ENCODE measurements at regions not wholly inside any gene's neighbourhood (a gene's known extent, or its start where the extent isn't known, plus 50 kb on each side); places are given as distances from the start of the nearest gene placed in this dataset.
"Not testable (repeated sequence)": the region's sequence is repeated elsewhere in the genome, so short reads cannot be mapped to it uniquely, and the experiment has no call there.

- no peaks in the 10 kb centered on the region for H3K36me3 ChIP-seq (replicated peaks; ENCODE audit: low read depth, low read length)
- H2AFZ ChIP-seq (ENCODE audit: low read depth, low read length), result no peak overlapping the region
- H4K20me1 ChIP-seq (ENCODE audit: insufficient read depth, low read length), result no peaks in the 10 kb centered on the region
- no peaks in the 10 kb centered on the region for H3K27me3 ChIP-seq (ENCODE audit: low read depth, low read length)
- H3K4me1 ChIP-seq (ENCODE audit: low read length), result peaks cover 28% of the 10 kb centered on the region
- TF ChIP-seq CTCF (IDR thresholded peaks at IDR 0.05; ENCODE audit: low read depth, low read length), result no peak
- TF ChIP-seq EZH2phosphoT487 (IDR thresholded peaks at IDR 0.05; ENCODE audit: low read depth), result no peak
- H3K4me3 ChIP-seq (ENCODE audit: low read length), result no peak overlapping the region
- no peak overlapping the region for H3K9ac ChIP-seq (ENCODE audit: low read length)
- H3K79me2 ChIP-seq (ENCODE audit: low read length), result no peaks in the 10 kb centered on the region
- no peaks in the 10 kb centered on the region for H3K9me3 ChIP-seq (ENCODE audit: insufficient read depth, low read length)
- H3K27ac ChIP-seq (ENCODE audit: low read length), result no peak overlapping the region
- H3K4me2 ChIP-seq (ENCODE audit: low read length), result peak overlapping the region; percentile 53
Observed at GRCh38 chr5:34556509-34556782, 99.7 kb upstream of the RAI14 start.

GRCh38 chr5:34561581-34561980 lies 94.5 kb upstream of the RAI14 start:
- not testable (repeated sequence) for H3K4me2 ChIP-seq (ENCODE audit: low read length); H3K9me3 ChIP-seq (ENCODE audit: insufficient read depth, low read length); H3K79me2 ChIP-seq (ENCODE audit: low read length); H3K4me3 ChIP-seq (ENCODE audit: low read length); H3K9ac ChIP-seq (ENCODE audit: low read length); H3K27me3 ChIP-seq (ENCODE audit: low read depth, low read length); H4K20me1 ChIP-seq (ENCODE audit: insufficient read depth, low read length); H3K27ac ChIP-seq (ENCODE audit: low read length); H3K4me1 ChIP-seq (ENCODE audit: low read length); H3K36me3 ChIP-seq (replicated peaks; ENCODE audit: low read depth, low read length); H2AFZ ChIP-seq (ENCODE audit: low read depth, low read length)

GRCh38 chr5:34562791-34563190 lies 93.3 kb upstream of the RAI14 start:
- no peak for TF ChIP-seq CTCF (IDR thresholded peaks at IDR 0.05; ENCODE audit: low read depth, low read length)
- no peak for TF ChIP-seq EZH2phosphoT487 (IDR thresholded peaks at IDR 0.05; ENCODE audit: low read depth)
- H2AFZ ChIP-seq (ENCODE audit: low read depth, low read length), result no peak overlapping the region

GRCh38 chr5:34563269-34563668 lies 92.9 kb upstream of the RAI14 start:
- Histone ChIP-seq H3K36me3 (replicated peaks; ENCODE audit: low read depth, low read length) (no peaks in the 10 kb centered on the region), H4K20me1 (ENCODE audit: insufficient read depth, low read length) (no peaks in the 10 kb centered on the region), H3K9ac (ENCODE audit: low read length) (no peak overlapping the region), H3K79me2 (ENCODE audit: low read length) (no peaks in the 10 kb centered on the region), H2AFZ (ENCODE audit: low read depth, low read length) (no peak overlapping the region), H3K4me3 (ENCODE audit: low read length) (no peak overlapping the region), H3K27ac (ENCODE audit: low read length) (no peak overlapping the region), H3K27me3 (ENCODE audit: low read depth, low read length) (no peaks in the 10 kb centered on the region), H3K9me3 (ENCODE audit: insufficient read depth, low read length) (no peaks in the 10 kb centered on the region), H3K4me2 (ENCODE audit: low read length) (no peak overlapping the region), H3K4me1 (ENCODE audit: low read length) (no peaks in the 10 kb centered on the region)
- TF ChIP-seq CTCF (IDR thresholded peaks at IDR 0.05; ENCODE audit: low read depth, low read length) (no peak), EZH2phosphoT487 (IDR thresholded peaks at IDR 0.05; ENCODE audit: low read depth) (no peak)

More at GRCh38 chr5:34562791-34563190, 93.3 kb upstream of the RAI14 start:
- Histone ChIP-seq H3K9ac (ENCODE audit: low read length) (no peak overlapping the region), H3K79me2 (ENCODE audit: low read length) (no peaks in the 10 kb centered on the region), H3K9me3 (ENCODE audit: insufficient read depth, low read length) (no peaks in the 10 kb centered on the region), H3K27me3 (ENCODE audit: low read depth, low read length) (no peaks in the 10 kb centered on the region), H4K20me1 (ENCODE audit: insufficient read depth, low read length) (no peaks in the 10 kb centered on the region), H3K4me2 (ENCODE audit: low read length) (no peak overlapping the region), H3K4me1 (ENCODE audit: low read length) (no peaks in the 10 kb centered on the region), H3K4me3 (ENCODE audit: low read length) (no peak overlapping the region), H3K36me3 (replicated peaks; ENCODE audit: low read depth, low read length) (no peaks in the 10 kb centered on the region), H3K27ac (ENCODE audit: low read length) (no peak overlapping the region)

All from OCI-LY3 (cell line).